Colonic mucosa (tissue), 4 donors: ENCODE measurements at regions not wholly inside any gene's neighbourhood (a gene's known extent, or its start where the extent isn't known, plus 50 kb on each side); places are given as distances from the start of the nearest gene placed in this dataset.

Source experiments
- DNase-seq: peaks from one replicate; pipeline ENCODE4 v3.0.0-alpha.2; 2020
- H3K27ac ChIP-seq: fragments of 200-600 bp; one replicate; pipeline ENCODE4 v1.8.0; 2021
- H3K27me3 ChIP-seq: fragments of 200-600 bp; one replicate; pipeline ENCODE4 v1.8.0; 2021
- H3K36me3 ChIP-seq: fragments of 200-600 bp; one replicate; pipeline ENCODE4 v1.8.0; 2021
- H3K4me1 ChIP-seq: fragments of 200-600 bp; one replicate; pipeline ENCODE4 v1.8.0; 2021; ENCODE audit warnings: mild to moderate bottlenecking
- H3K4me3 ChIP-seq: fragments of 200-600 bp; one replicate; pipeline ENCODE4 v1.8.0; 2021
- H3K9ac ChIP-seq, 2 donors: one replicate each; pipeline ENCODE4 v1.7.0; 2013; ENCODE audit warnings: control low read depth in 2 of 2, low read depth in 2 of 2, low read length in 2 of 2
- H3K9me3 ChIP-seq: fragments of 200-600 bp; one replicate; pipeline ENCODE4 v1.8.0; 2021
- CTCF ChIP-seq: fragments of 200-600 bp; IDR thresholded peaks from one replicate; pipeline ENCODE4 v1.8.0; 2022; ENCODE audit warnings: antibody characterized with exemption, mild to moderate bottlenecking
- intact Hi-C: fragments of 100-400 bp; cut with DNase I; formaldehyde crosslinking; loops from one replicate; pipeline ENCODE4 v1.14.1; 2022
- donor health status: healthy.
- donor health status: DM: no; HTN: no; CAD: no.
- donor health status: DM: no; HTN: no; CAD: no.

GRCh38 chr3:148136816-148137215, 560.9 kb upstream of the AGTR1 start:
- no peak overlapping the region for H3K9ac ChIP-seq
- H3K36me3 ChIP-seq = no peaks in the 10 kb centered on the region
- intact Hi-C loops = no loop called here
- no peak for TF ChIP-seq CTCF
- H3K9me3 ChIP-seq = no peaks in the 10 kb centered on the region
- H3K27ac ChIP-seq = no peak overlapping the region
- DNase-seq = no peak
- no peaks in the 10 kb centered on the region for H3K27me3 ChIP-seq
- H3K4me3 ChIP-seq = no peak overlapping the region
- no peaks in the 10 kb centered on the region for H3K4me1 ChIP-seq

GRCh38 chr3:148146241-148146640, 551.5 kb upstream of the AGTR1 start:
- intact Hi-C loops = no loop called here
- Histone ChIP-seq H3K9ac (no peak overlapping the region), H3K9me3 (no peaks in the 10 kb centered on the region), H3K36me3 (no peaks in the 10 kb centered on the region), H3K4me1 (no peaks in the 10 kb centered on the region), H3K27me3 (no peaks in the 10 kb centered on the region), H3K4me3 (no peak overlapping the region), H3K27ac (no peak overlapping the region)
- TF ChIP-seq CTCF = no peak
- DNase-seq = no peak

- Histone ChIP-seq H3K36me3 (no peaks in the 10 kb centered on the region), H3K27ac (no peak overlapping the region), H3K9me3 (no peaks in the 10 kb centered on the region), H3K4me1 (no peaks in the 10 kb centered on the region), H3K27me3 (no peaks in the 10 kb centered on the region), H3K9ac (no peak overlapping the region), H3K4me3 (no peak overlapping the region)
- TF ChIP-seq CTCF = no peak
- intact Hi-C loops = no loop called here
- DNase-seq = no peak
Observed at GRCh38 chr3:148146947-148147826, 550.5 kb upstream of the AGTR1 start.

GRCh38 chr3:148147903-148148302, 549.8 kb upstream of the AGTR1 start:
- H3K9me3 ChIP-seq = no peaks in the 10 kb centered on the region
- H3K4me3 ChIP-seq = no peak overlapping the region
- H3K36me3 ChIP-seq = no peaks in the 10 kb centered on the region
- DNase-seq = no peak
- H3K9ac ChIP-seq = no peak overlapping the region
- H3K4me1 ChIP-seq = no peaks in the 10 kb centered on the region
- TF ChIP-seq CTCF = no peak
- intact Hi-C loops = no loop called here
- no peak overlapping the region for H3K27ac ChIP-seq
- H3K27me3 ChIP-seq = no peaks in the 10 kb centered on the region

GRCh38 chr3:148149556-148149955, 548.1 kb upstream of the AGTR1 start:
- intact Hi-C loops = no loop called here
- H3K36me3 ChIP-seq = no peaks in the 10 kb centered on the region
- H3K4me1 ChIP-seq = no peaks in the 10 kb centered on the region
- H3K27ac ChIP-seq = no peak overlapping the region
- no peaks in the 10 kb centered on the region for H3K9me3 ChIP-seq
- DNase-seq = no peak
- no peak for TF ChIP-seq CTCF
- H3K4me3 ChIP-seq = no peak overlapping the region
- H3K27me3 ChIP-seq = no peaks in the 10 kb centered on the region
- H3K9ac ChIP-seq = no peak overlapping the region
